T-cell (primary cell): ENCODE measurements at regions not wholly inside any gene's neighbourhood (a gene's known extent, or its start where the extent isn't known, plus 50 kb on each side); places are given as distances from the start of the nearest gene placed in this dataset.

Experiments used
- ATAC-seq, 4 experiments: fragments of 200-7000 bp in 3 of 4; fragments of 150-1000 bp in 1 of 4; cut with Tn5 transposase; replicated peaks in 1 of 4; 1 replicate in 3 of 4; 2 replicates in 1 of 4; pipeline ENCODE4 v1.10.0; 2021; ENCODE audit warnings: moderate library complexity in 3 of 4, mild to moderate bottlenecking in 2 of 4, moderate number of reproducible peaks in 1 of 4
- CTCF ChIA-PET, 2 donors: fragments of 300-600 bp; sonication (Branson Sonifier 250); formaldehyde crosslinking; loops; one replicate each; lab custom pipeline; 2022; ENCODE audit warnings: antibody characterized with exemption in 2 of 2; lab: Charles Lee
- POLR2A ChIA-PET, 2 donors: fragments of 300-600 bp; sonication (Branson Sonifier 250); formaldehyde crosslinking; loops; one replicate each; lab custom pipeline; 2022; ENCODE audit warnings: antibody characterized with exemption in 2 of 2; lab: Charles Lee
- DNase-seq, 35 experiments: peaks; one replicate each; pipeline versions ENCODE4 v3.0.0 to v3.0.0-alpha.2; 2013 to 2023
- H3K27ac ChIP-seq: one replicate; pipeline ENCODE4 v1.5.1; 2013; ENCODE audit warnings: low read length
- H3K27me3 ChIP-seq, 2 experiments: replicated peaks in 1 of 2; 1 replicate in 1 of 2; 2 replicates in 1 of 2; pipeline versions ENCODE4 v1.6.1 to v1.7.0; 2013; ENCODE audit warnings: low read length in 1 of 2, mixed read lengths in 1 of 2; ENCODE audit not compliant: control insufficient read depth in 2 of 2, insufficient read depth in 2 of 2; ENCODE audit errors: extremely low read depth in 1 of 2
- H3K36me3 ChIP-seq, 2 donors: 1 replicate in 1 of 2; 2 replicates in 1 of 2; pipeline versions ENCODE4 v1.6.1 to v1.7.0; 2013; ENCODE audit warnings: low read length in 1 of 2; ENCODE audit not compliant: control insufficient read depth in 2 of 2, insufficient read depth in 1 of 2; ENCODE audit errors: extremely low read depth in 1 of 2
- H3K4me1 ChIP-seq, 2 experiments: 1 replicate in 1 of 2; 2 replicates in 1 of 2; pipeline versions ENCODE4 v1.6.1 to v1.7.0; 2013; ENCODE audit warnings: low read length in 2 of 2, mixed read lengths in 1 of 2; ENCODE audit not compliant: insufficient read depth in 2 of 2, control insufficient read depth in 1 of 2; ENCODE audit errors: extremely low read depth in 1 of 2
- H3K4me3 ChIP-seq, 2 donors: 1 replicate in 1 of 2; 2 replicates in 1 of 2; pipeline versions ENCODE4 v1.5.1 to v1.7.0; 2013; ENCODE audit warnings: mild to moderate bottlenecking in 2 of 2, low read length in 1 of 2, moderate library complexity in 1 of 2; ENCODE audit not compliant: control insufficient read depth in 1 of 2; ENCODE audit errors: extremely low read depth in 1 of 2
- H3K9me3 ChIP-seq: 2 replicates; pipeline ENCODE4 v1.7.0; 2013
- H3K27ac Mint-ChIP-seq, 2 donors: one replicate each; pipeline ENCODE4 v1.8.0; 2020 to 2021; ENCODE audit warnings: mild to moderate bottlenecking in 2 of 2, mixed read lengths in 2 of 2
- H3K27me3 Mint-ChIP-seq, 2 donors: one replicate each; pipeline ENCODE4 v1.8.0; 2021 to 2022; ENCODE audit warnings: mixed read lengths in 2 of 2
- H3K36me3 Mint-ChIP-seq: one replicate; pipeline ENCODE4 v1.8.0; 2021; ENCODE audit warnings: mixed read lengths
- H3K4me1 Mint-ChIP-seq, 3 donors: one replicate each; pipeline ENCODE4 v1.8.0; 2020 to 2022; ENCODE audit warnings: mixed read lengths in 3 of 3, mild to moderate bottlenecking in 1 of 3
- H3K4me3 Mint-ChIP-seq, 3 donors: one replicate each; pipeline ENCODE4 v1.8.0; 2020 to 2022; ENCODE audit warnings: mild to moderate bottlenecking in 3 of 3, mixed read lengths in 3 of 3, moderate library complexity in 3 of 3
- H3K9me3 Mint-ChIP-seq, 3 donors: one replicate each; pipeline ENCODE4 v1.8.0; 2020 to 2022; ENCODE audit warnings: mixed read lengths in 3 of 3
- WGBS: methylation state at CpG from one replicate; pipeline ENCODE4 v1.1.5; 2013; ENCODE audit warnings: missing lambda C conversion rate; ENCODE audit not compliant: insufficient coverage; 5-methylcytosine and 5-hydroxymethylcytosine counted together

GRCh38 chr9:71349218-71349617 is 227.8 kb upstream of the TRPM3 start:
- Histone ChIP-seq H3K36me3 (no peaks in the 10 kb centered on the region), H3K27me3 (no peaks in the 10 kb centered on the region), H3K27ac (no peak overlapping the region), H3K4me1 (no peaks in the 10 kb centered on the region), H3K9me3 (no peaks in the 10 kb centered on the region), H3K4me3 (no peak overlapping the region)
- ChIA-PET POLR2A (no interaction called here), CTCF (no interaction called here)
- DNase-seq (no peak), ATAC-seq (no peak)
- Mint-ChIP-seq H3K27me3 (peaks cover 0 to 8% of the 10 kb centered on the region in 2 donors), H3K9me3 (no peaks in the 10 kb centered on the region), H3K36me3 (no peaks in the 10 kb centered on the region), H3K27ac (no peak overlapping the region), H3K4me1 (no peaks in the 10 kb centered on the region), H3K4me3 (no peak overlapping the region)
- WGBS, result no CpG with 5 or more reads among the region's 4 CpGs

GRCh38 chr9:71333321-71333720 is 211.9 kb upstream of the TRPM3 start:
- WGBS, result no CpG with 5 or more reads among the region's 3 CpGs
- H3K4me1 Mint-ChIP-seq, result no peaks in the 10 kb centered on the region
- no peaks in the 10 kb centered on the region for H3K36me3 Mint-ChIP-seq
- POLR2A ChIA-PET, result interaction anchor here in 1 of 2 donors (1.0 kb wide), 1 partner anchor 13 kb away, joined by 4 read pairs; no protein-coding TSS in a partner anchor
- CTCF ChIA-PET, result no interaction called here
- ATAC-seq (no peak), DNase-seq (no peak)
- Histone ChIP-seq H3K27ac (no peak overlapping the region), H3K36me3 (no peaks in the 10 kb centered on the region), H3K27me3 (no peaks in the 10 kb centered on the region), H3K9me3 (no peaks in the 10 kb centered on the region), H3K4me1 (no peaks in the 10 kb centered on the region), H3K4me3 (no peak overlapping the region)
- H3K27ac Mint-ChIP-seq, result no peak overlapping the region
- peaks cover 0 to 10% (median 0%) of the 10 kb centered on the region in 3 donors for H3K9me3 Mint-ChIP-seq
- peaks cover 11 to 18% of the 10 kb centered on the region in 2 donors for H3K27me3 Mint-ChIP-seq
- no peak overlapping the region for H3K4me3 Mint-ChIP-seq

GRCh38 chr9:71331603-71332002 is 210.2 kb upstream of the TRPM3 start:
- WGBS, result 36% methylated on average over 1 of the region's 2 CpGs
- Histone ChIP-seq H3K27me3 (no peaks in the 10 kb centered on the region), H3K4me1 (no peaks in the 10 kb centered on the region), H3K4me3 (no peak overlapping the region), H3K27ac (no peak overlapping the region), H3K36me3 (no peaks in the 10 kb centered on the region), H3K9me3 (no peaks in the 10 kb centered on the region)
- H3K27ac Mint-ChIP-seq, result no peak overlapping the region
- no peak overlapping the region for H3K4me3 Mint-ChIP-seq
- peaks cover 11% of the 10 kb centered on the region in 2 donors for H3K27me3 Mint-ChIP-seq
- no peaks in the 10 kb centered on the region for H3K36me3 Mint-ChIP-seq
- POLR2A ChIA-PET, result no interaction called here
- CTCF ChIA-PET, result no interaction called here
- no peak for ATAC-seq
- H3K9me3 Mint-ChIP-seq, result no peaks in the 10 kb centered on the region
- no peaks in the 10 kb centered on the region for H3K4me1 Mint-ChIP-seq
- no peak for DNase-seq

- no peak overlapping the region for H3K4me3 ChIP-seq
- Mint-ChIP-seq H3K27ac (no peak overlapping the region), H3K27me3 (peaks cover 8 to 11% of the 10 kb centered on the region in 2 donors), H3K9me3 (no peaks in the 10 kb centered on the region), H3K4me3 (no peak overlapping the region), H3K36me3 (no peaks in the 10 kb centered on the region), H3K4me1 (no peaks in the 10 kb centered on the region)
- H3K27me3 ChIP-seq, result no peaks in the 10 kb centered on the region
- no peaks in the 10 kb centered on the region for H3K36me3 ChIP-seq
- ChIA-PET CTCF (no interaction called here), POLR2A (interaction anchor here in 1 of 2 donors (0.7 kb wide), 1 partner anchor 59 kb away, joined by 7 read pairs; no protein-coding TSS in a partner anchor)
- no peak for DNase-seq
- no peak overlapping the region for H3K27ac ChIP-seq
- H3K9me3 ChIP-seq, result no peaks in the 10 kb centered on the region
- no peaks in the 10 kb centered on the region for H3K4me1 ChIP-seq
- no peak for ATAC-seq
- WGBS, result no CpG with 5 or more reads among the region's 3 CpGs
Observed at GRCh38 chr9:71329873-71330272, 208.5 kb upstream of the TRPM3 start.

GRCh38 chr9:71326360-71326759 is 204.9 kb upstream of the TRPM3 start:
- Histone ChIP-seq H3K4me3 (no peak overlapping the region), H3K9me3 (no peaks in the 10 kb centered on the region), H3K4me1 (no peaks in the 10 kb centered on the region), H3K36me3 (no peaks in the 10 kb centered on the region), H3K27me3 (no peaks in the 10 kb centered on the region), H3K27ac (no peak overlapping the region)
- H3K27ac Mint-ChIP-seq, result no peak overlapping the region
- DNase-seq, result no peak
- H3K9me3 Mint-ChIP-seq, result no peaks in the 10 kb centered on the region
- no peak overlapping the region for H3K4me3 Mint-ChIP-seq
- H3K4me1 Mint-ChIP-seq, result no peaks in the 10 kb centered on the region
- POLR2A ChIA-PET, result no interaction called here
- ATAC-seq, result no peak
- CTCF ChIA-PET, result no interaction called here
- peaks cover 4 to 15% of the 10 kb centered on the region in 2 donors for H3K27me3 Mint-ChIP-seq
- no CpG with 5 or more reads among the region's 1 CpG for WGBS
- H3K36me3 Mint-ChIP-seq, result no peaks in the 10 kb centered on the region

- DNase-seq (no peak), ATAC-seq (no peak)
- H3K9me3 ChIP-seq, result no peaks in the 10 kb centered on the region
- no peaks in the 10 kb centered on the region for H3K36me3 ChIP-seq
- ChIA-PET CTCF (no interaction called here), POLR2A (no interaction called here)
- H3K27me3 ChIP-seq, result no peaks in the 10 kb centered on the region
- no peak overlapping the region for H3K4me3 ChIP-seq
- H3K4me1 ChIP-seq, result no peaks in the 10 kb centered on the region
- no peak overlapping the region for H3K27ac ChIP-seq
- H3K4me3 Mint-ChIP-seq, result no peak overlapping the region
- WGBS, result 92% methylated on average over 3 of the region's 3 CpGs
- peaks cover 9 to 11% of the 10 kb centered on the region in 2 donors for H3K27me3 Mint-ChIP-seq
- H3K4me1 Mint-ChIP-seq, result no peaks in the 10 kb centered on the region
- H3K9me3 Mint-ChIP-seq, result no peaks in the 10 kb centered on the region
- no peak overlapping the region for H3K27ac Mint-ChIP-seq
- H3K36me3 Mint-ChIP-seq, result no peaks in the 10 kb centered on the region
Observed at GRCh38 chr9:71323357-71323756, 201.9 kb upstream of the TRPM3 start.

GRCh38 chr9:71322311-71322710 is 200.9 kb upstream of the TRPM3 start:
- Histone ChIP-seq H3K9me3 (no peaks in the 10 kb centered on the region), H3K27me3 (no peaks in the 10 kb centered on the region), H3K4me1 (no peaks in the 10 kb centered on the region), H3K4me3 (no peak overlapping the region), H3K36me3 (no peaks in the 10 kb centered on the region), H3K27ac (no peak overlapping the region)
- WGBS, result no CpG with 5 or more reads among the region's 3 CpGs
- Mint-ChIP-seq H3K4me3 (no peak overlapping the region), H3K27ac (no peak overlapping the region), H3K36me3 (no peaks in the 10 kb centered on the region), H3K27me3 (peaks cover 7% of the 10 kb centered on the region in 2 donors), H3K9me3 (no peaks in the 10 kb centered on the region), H3K4me1 (no peaks in the 10 kb centered on the region)
- ChIA-PET CTCF (no interaction called here), POLR2A (interaction anchor here in 1 of 2 donors (0.5 kb wide), 1 partner anchor 32 kb away, joined by 3 read pairs; no protein-coding TSS in a partner anchor)
- DNase-seq (no peak), ATAC-seq (no peak)
